Nephron progenitor cell (in vitro differentiated cells): ENCODE measurements at regions not wholly inside any gene's neighbourhood (a gene's known extent, or its start where the extent isn't known, plus 50 kb on each side); places are given as distances from the start of the nearest gene placed in this dataset.

Experiments used
- DNase-seq: peaks from one replicate; pipeline ENCODE4 v3.0.0; 2021
- H3K27ac Mint-ChIP-seq: 2 replicates; pipeline ENCODE4 v1.8.0; 2021; ENCODE audit warnings: mild to moderate bottlenecking, moderate library complexity, mixed read lengths
- H3K27me3 Mint-ChIP-seq: 2 replicates; pipeline ENCODE4 v1.8.0; 2021; ENCODE audit warnings: mild to moderate bottlenecking, low read depth, mixed read lengths; ENCODE audit not compliant: poor library complexity
- H3K36me3 Mint-ChIP-seq: 2 replicates; pipeline ENCODE4 v1.8.0; 2021; ENCODE audit warnings: low read depth, mixed read lengths
- H3K4me1 Mint-ChIP-seq: 2 replicates; pipeline ENCODE4 v1.8.0; 2021; ENCODE audit warnings: mixed read lengths
- H3K4me3 Mint-ChIP-seq: 2 replicates; pipeline ENCODE4 v1.8.0; 2021; ENCODE audit warnings: mild to moderate bottlenecking, moderate library complexity, mixed read lengths
- H3K9me3 Mint-ChIP-seq: 2 replicates; pipeline ENCODE4 v1.8.0; 2021; ENCODE audit warnings: mild to moderate bottlenecking, moderate library complexity, mixed read lengths
- TF ChIP-seq, protein P1 (sequence below): fragments of 200-600 bp; sonication (generic); IDR thresholded peaks from 2 replicates; pipeline ENCODE4 v1.5.0; 2021; ENCODE audit warnings: antibody characterized with exemption

DNA sequence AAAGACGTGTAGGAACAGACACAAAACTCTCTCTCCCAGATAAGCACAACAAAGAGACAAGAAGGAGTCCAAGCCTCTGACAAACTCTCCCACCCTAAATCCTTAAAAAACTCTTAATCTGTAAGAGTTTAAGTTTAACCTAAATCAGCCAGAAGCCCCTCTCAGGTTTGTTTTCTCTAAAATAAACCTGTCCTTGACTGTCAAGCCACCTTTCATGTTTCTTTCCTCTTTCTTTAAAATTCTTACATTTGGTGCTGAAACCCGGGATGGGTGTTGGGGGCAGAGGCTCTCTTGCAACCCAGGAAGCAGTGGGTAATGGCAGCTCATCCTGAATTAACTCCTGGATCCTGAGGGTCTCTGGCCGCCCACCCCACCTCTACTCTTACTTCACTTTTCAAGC lies 107.8 kb upstream of the TENT5D start:
- TF ChIP-seq, protein P1, sequence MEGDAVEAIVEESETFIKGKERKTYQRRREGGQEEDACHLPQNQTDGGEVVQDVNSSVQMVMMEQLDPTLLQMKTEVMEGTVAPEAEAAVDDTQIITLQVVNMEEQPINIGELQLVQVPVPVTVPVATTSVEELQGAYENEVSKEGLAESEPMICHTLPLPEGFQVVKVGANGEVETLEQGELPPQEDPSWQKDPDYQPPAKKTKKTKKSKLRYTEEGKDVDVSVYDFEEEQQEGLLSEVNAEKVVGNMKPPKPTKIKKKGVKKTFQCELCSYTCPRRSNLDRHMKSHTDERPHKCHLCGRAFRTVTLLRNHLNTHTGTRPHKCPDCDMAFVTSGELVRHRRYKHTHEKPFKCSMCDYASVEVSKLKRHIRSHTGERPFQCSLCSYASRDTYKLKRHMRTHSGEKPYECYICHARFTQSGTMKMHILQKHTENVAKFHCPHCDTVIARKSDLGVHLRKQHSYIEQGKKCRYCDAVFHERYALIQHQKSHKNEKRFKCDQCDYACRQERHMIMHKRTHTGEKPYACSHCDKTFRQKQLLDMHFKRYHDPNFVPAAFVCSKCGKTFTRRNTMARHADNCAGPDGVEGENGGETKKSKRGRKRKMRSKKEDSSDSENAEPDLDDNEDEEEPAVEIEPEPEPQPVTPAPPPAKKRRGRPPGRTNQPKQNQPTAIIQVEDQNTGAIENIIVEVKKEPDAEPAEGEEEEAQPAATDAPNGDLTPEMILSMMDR: no peak
- Mint-ChIP-seq H3K4me1 (no peaks in the 10 kb centered on the region), H3K36me3 (no peaks in the 10 kb centered on the region), H3K9me3 (peaks cover 45% of the 10 kb centered on the region), H3K4me3 (no peak overlapping the region), H3K27ac (no peak overlapping the region), H3K27me3 (no peaks in the 10 kb centered on the region)
- no peak for DNase-seq

DNA sequence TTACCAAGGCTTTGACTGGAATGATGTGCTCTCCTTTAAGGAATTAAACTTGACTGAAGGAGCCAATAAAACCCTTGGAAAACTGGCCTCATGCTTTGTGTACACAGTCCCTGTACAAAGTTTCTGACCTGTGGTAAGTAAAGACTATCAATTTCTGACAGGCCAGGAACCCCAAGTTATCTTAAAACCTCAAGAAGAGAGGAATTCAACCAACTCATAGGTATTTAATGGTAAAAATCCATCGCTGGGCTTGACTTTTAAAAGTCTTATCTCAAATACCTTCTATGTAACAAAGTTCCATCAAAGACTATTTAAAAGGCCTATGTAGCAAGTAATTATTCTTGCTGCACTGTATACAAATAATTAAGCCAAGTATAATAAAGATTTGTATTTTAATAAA lies 103.7 kb upstream of the TENT5D start:
- H3K9me3 Mint-ChIP-seq: peaks cover 71% of the 10 kb centered on the region
- H3K4me1 Mint-ChIP-seq: no peaks in the 10 kb centered on the region
- H3K27me3 Mint-ChIP-seq: no peaks in the 10 kb centered on the region
- TF ChIP-seq, protein P1: no peak
- H3K36me3 Mint-ChIP-seq: no peaks in the 10 kb centered on the region
- H3K27ac Mint-ChIP-seq: no peak overlapping the region
- no peak overlapping the region for H3K4me3 Mint-ChIP-seq
- no peak for DNase-seq

DNA sequence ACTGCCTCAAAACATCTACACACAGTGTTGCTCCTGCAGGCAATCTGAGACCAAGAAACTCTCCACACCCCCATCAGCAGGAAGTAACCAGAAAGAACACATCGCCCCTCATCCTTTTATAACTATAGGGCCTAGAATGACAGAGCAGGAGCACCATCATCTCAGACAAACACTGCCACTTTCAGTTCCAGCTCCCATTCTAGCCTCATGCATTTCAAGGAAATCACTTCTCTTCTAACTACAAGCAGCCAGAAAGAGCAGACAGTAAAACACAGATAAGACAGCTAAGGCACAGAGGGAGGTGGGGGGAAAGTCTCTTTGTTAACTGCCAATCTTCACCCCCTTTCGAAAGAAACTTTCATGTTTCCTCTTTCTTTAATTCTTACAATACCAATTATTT lies 102.6 kb upstream of the TENT5D start:
- Mint-ChIP-seq H3K36me3 (no peaks in the 10 kb centered on the region), H3K27me3 (no peaks in the 10 kb centered on the region), H3K4me3 (no peak overlapping the region), H3K27ac (no peak overlapping the region), H3K9me3 (peaks cover 74% of the 10 kb centered on the region), H3K4me1 (no peaks in the 10 kb centered on the region)
- TF ChIP-seq, protein P1: no peak
- DNase-seq: no peak

DNA sequence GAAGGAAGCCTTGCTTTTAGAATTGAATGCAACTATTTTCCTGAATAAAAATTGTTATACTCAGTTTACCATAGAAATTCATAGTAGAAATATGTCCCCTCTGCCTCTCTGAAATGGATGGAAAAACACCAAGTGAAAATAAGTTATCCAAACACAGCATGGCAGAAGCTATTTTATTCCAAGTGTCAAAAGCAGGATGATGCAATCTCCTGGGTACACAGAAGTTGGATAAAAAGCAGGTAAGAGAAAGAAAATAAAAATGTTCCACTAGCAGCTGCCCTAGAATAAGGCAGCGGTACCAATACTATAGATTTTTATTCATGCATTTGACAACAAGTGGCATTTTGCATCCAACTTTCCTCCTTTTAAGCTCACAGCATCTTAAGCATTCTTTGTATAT lies 89.0 kb upstream of the TENT5D start:
- Mint-ChIP-seq H3K4me3 (no peak overlapping the region), H3K27me3 (peaks cover 6% of the 10 kb centered on the region), H3K9me3 (peaks cover 10% of the 10 kb centered on the region), H3K27ac (no peak overlapping the region), H3K4me1 (no peaks in the 10 kb centered on the region), H3K36me3 (no peaks in the 10 kb centered on the region)
- no peak for DNase-seq
- TF ChIP-seq, protein P1: no peak

DNA sequence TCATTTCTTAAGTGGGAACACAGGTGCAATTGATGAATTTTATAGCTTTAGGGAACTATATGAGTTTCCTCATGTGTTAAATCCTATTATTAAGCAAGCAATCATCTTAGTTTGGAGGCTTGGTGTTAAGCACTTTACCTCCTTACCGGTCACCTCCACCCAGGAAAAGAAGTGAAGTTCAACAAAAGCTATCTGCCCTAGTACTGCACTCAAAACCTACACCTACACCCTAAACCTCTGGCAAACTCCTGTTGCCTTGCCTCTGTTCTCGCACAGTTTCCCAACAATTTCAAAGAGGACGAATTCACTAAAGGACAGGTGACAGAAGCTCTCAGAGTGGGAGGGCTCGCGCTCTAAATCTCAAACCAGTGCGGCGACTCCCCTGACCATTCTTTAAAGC lies 85.7 kb upstream of the TENT5D start:
- Mint-ChIP-seq H3K27me3 (peaks cover 3% of the 10 kb centered on the region), H3K9me3 (peaks cover 21% of the 10 kb centered on the region), H3K27ac (no peak overlapping the region)

More for the DNA sequence above, 85.7 kb upstream of the TENT5D start:
- DNase-seq: no peak
- no peaks in the 10 kb centered on the region for H3K36me3 Mint-ChIP-seq
- TF ChIP-seq, protein P1: no peak
- no peaks in the 10 kb centered on the region for H3K4me1 Mint-ChIP-seq
- no peak overlapping the region for H3K4me3 Mint-ChIP-seq
